ENCODE measurements at regions not wholly inside any gene's neighbourhood (a gene's known extent, or its start where the extent isn't known, plus 50 kb on each side); places are given as distances from the start of the nearest gene placed in this dataset.

- TF ChIP-seq CTCF (IDR thresholded peaks at IDR 0.05 in 2 of 3, conservative IDR thresholded peaks at IDR 0.05 in 1 of 3; ENCODE audit: borderline replicate concordance in 1 of 3, insufficient read depth in 1 of 3, low read depth in 2 of 3, low read length in 2 of 3) = peak; percentile 39 to 81 (median 65); a peak in 5 of 6 replicates
- no peak for TF ChIP-seq POLR2A (IDR thresholded peaks at IDR 0.05; ENCODE audit: borderline replicate concordance, extremely low read depth, insufficient read depth, insufficient read length)
- TF ChIP-seq EZH2 (IDR thresholded peaks at IDR 0.05) = no peak
Observed at GRCh38 chr12:92987362-92987761, 58.3 kb upstream of the EEA1 start.
